ENCODE measurements at regions not wholly inside any gene's neighbourhood (a gene's known extent, or its start where the extent isn't known, plus 50 kb on each side); places are given as distances from the start of the nearest gene placed in this dataset.

GRCh38 chr13:64528838-64529237, 2701.3 kb downstream of the PCDH9 start:
- TF ChIP-seq TAF1 (IDR thresholded peaks at IDR 0.05; ENCODE audit: low read depth), result no peak
- no peak for TF ChIP-seq TEAD4 (IDR thresholded peaks at IDR 0.05)
- TF ChIP-seq CEBPB (IDR thresholded peaks at IDR 0.05), result no peak
- TF ChIP-seq CREB1 (IDR thresholded peaks at IDR 0.05; ENCODE audit: low read depth), result no peak
- TF ChIP-seq YY1 (IDR thresholded peaks at IDR 0.05; ENCODE audit: low read depth), result no peak
- TF ChIP-seq NFIC (IDR thresholded peaks at IDR 0.05), result no peak
- TF ChIP-seq USF1 (IDR thresholded peaks at IDR 0.05), result no peak
- TF ChIP-seq REST (IDR thresholded peaks at IDR 0.05; ENCODE audit: low read depth), result no peak
- no peak for TF ChIP-seq MAX (IDR thresholded peaks at IDR 0.05)
- no peak for TF ChIP-seq TCF12 (IDR thresholded peaks at IDR 0.05; ENCODE audit: low read depth)
- no peak for TF ChIP-seq EP300 (IDR thresholded peaks at IDR 0.05; ENCODE audit: borderline replicate concordance)
- no peak for TF ChIP-seq RAD21 (IDR thresholded peaks at IDR 0.05; ENCODE audit: low read depth)
- no peak for TF ChIP-seq EGR1 (IDR thresholded peaks at IDR 0.05)
